HUES64 (cell line): ENCODE measurements at regions not wholly inside any gene's neighbourhood (a gene's known extent, or its start where the extent isn't known, plus 50 kb on each side); places are given as distances from the start of the nearest gene placed in this dataset.

Experiments
- H3K27ac ChIP-seq: 2 replicates; pipeline ENCODE4 v1.7.0; 2013; ENCODE audit warnings: low read depth, low read length, inconsistent platforms
- H3K27me3 ChIP-seq: 2 replicates; pipeline ENCODE4 v1.6.1; 2013; ENCODE audit warnings: mild to moderate bottlenecking, low read length; ENCODE audit not compliant: insufficient read depth
- H3K36me3 ChIP-seq: 2 replicates; pipeline ENCODE4 v1.6.1; 2013; ENCODE audit warnings: mild to moderate bottlenecking, low read length; ENCODE audit not compliant: insufficient read depth
- H3K4me1 ChIP-seq: 2 replicates; pipeline ENCODE4 v1.6.1; 2013; ENCODE audit warnings: mild to moderate bottlenecking, low read length, moderate library complexity; ENCODE audit not compliant: insufficient read depth
- H3K4me3 ChIP-seq: 2 replicates; pipeline ENCODE4 v1.5.1; 2013; ENCODE audit warnings: mild to moderate bottlenecking, low read length, moderate library complexity
- H3K9ac ChIP-seq: 2 replicates; pipeline ENCODE4 v1.6.1; 2013; ENCODE audit warnings: mild to moderate bottlenecking, low read depth, low read length
- H3K9me3 ChIP-seq: 2 replicates; pipeline ENCODE4 v1.6.1; 2013; ENCODE audit warnings: low read depth, low read length; ENCODE audit not compliant: insufficient read depth
- WGBS: fragments of 150-250, 120-280 bp; methylation state at CpG from one replicate; pipeline ENCODE4 v1.1.7; 2013; ENCODE audit warnings: missing lambda C conversion rate; 5-methylcytosine and 5-hydroxymethylcytosine counted together

GRCh38 chr9:118836891-118837290 is 532.3 kb downstream of the BRINP1 start:
- Histone ChIP-seq H3K4me1 (no peaks in the 10 kb centered on the region), H3K27me3 (no peaks in the 10 kb centered on the region), H3K4me3 (no peak overlapping the region), H3K9me3 (no peaks in the 10 kb centered on the region), H3K27ac (no peak overlapping the region), H3K36me3 (no peaks in the 10 kb centered on the region), H3K9ac (no peak overlapping the region)
- 74% methylated on average over 2 of the region's 2 CpGs for WGBS

GRCh38 chr9:118871531-118871930 is 497.7 kb downstream of the BRINP1 start:
- Histone ChIP-seq H3K27me3 (no peaks in the 10 kb centered on the region), H3K4me1 (no peaks in the 10 kb centered on the region), H3K36me3 (no peaks in the 10 kb centered on the region), H3K27ac (no peak overlapping the region), H3K9me3 (no peaks in the 10 kb centered on the region), H3K4me3 (no peak overlapping the region), H3K9ac (no peak overlapping the region)
- 98% methylated on average over 6 of the region's 6 CpGs for WGBS

GRCh38 chr9:118882684-118883083 is 486.6 kb downstream of the BRINP1 start:
- Histone ChIP-seq H3K9ac (no peak overlapping the region), H3K4me1 (peaks cover 4% of the 10 kb centered on the region; the same call in 1 of the 2 replicates), H3K4me3 (no peak overlapping the region), H3K27me3 (no peaks in the 10 kb centered on the region), H3K27ac (no peak overlapping the region), H3K9me3 (no peaks in the 10 kb centered on the region), H3K36me3 (no peaks in the 10 kb centered on the region)
- WGBS, result 79% methylated on average over 3 of the region's 4 CpGs

- H3K27ac ChIP-seq, result no peak overlapping the region
- H3K4me3 ChIP-seq, result no peak overlapping the region
- no peak overlapping the region for H3K9ac ChIP-seq
- H3K36me3 ChIP-seq, result no peaks in the 10 kb centered on the region
- H3K4me1 ChIP-seq, result peaks cover 4% of the 10 kb centered on the region; the same call in 1 of the 2 replicates
- WGBS, result 89% methylated on average over 2 of the region's 2 CpGs
- H3K9me3 ChIP-seq, result no peaks in the 10 kb centered on the region
- H3K27me3 ChIP-seq, result no peaks in the 10 kb centered on the region
Observed at GRCh38 chr9:118883411-118883810, 485.8 kb downstream of the BRINP1 start.

- H3K4me3 ChIP-seq, result no peak overlapping the region
- H3K27ac ChIP-seq, result no peak overlapping the region
- no peaks in the 10 kb centered on the region for H3K4me1 ChIP-seq
- no peaks in the 10 kb centered on the region for H3K27me3 ChIP-seq
- WGBS, result 70% methylated on average over 6 of the region's 6 CpGs
- no peaks in the 10 kb centered on the region for H3K9me3 ChIP-seq
- H3K36me3 ChIP-seq, result no peaks in the 10 kb centered on the region
- no peak overlapping the region for H3K9ac ChIP-seq
Observed at GRCh38 chr9:118891213-118891612, 478.0 kb downstream of the BRINP1 start.

GRCh38 chr9:118896324-118897000 is 472.8 kb downstream of the BRINP1 start:
- Histone ChIP-seq H3K9me3 (no peaks in the 10 kb centered on the region), H3K36me3 (no peaks in the 10 kb centered on the region), H3K9ac (no peak overlapping the region), H3K27ac (no peak overlapping the region), H3K4me1 (no peaks in the 10 kb centered on the region), H3K4me3 (no peak overlapping the region), H3K27me3 (no peaks in the 10 kb centered on the region)
- WGBS, result 93% methylated on average over 4 of the region's 4 CpGs

- H3K4me3 ChIP-seq, result no peak overlapping the region
Observed at GRCh38 chr9:118918180-118918579, 451.1 kb downstream of the BRINP1 start.

GRCh38 chr9:118928722-118929121 is 440.5 kb downstream of the BRINP1 start:
- Histone ChIP-seq H3K27me3 (peaks cover 3% of the 10 kb centered on the region; the same call in 1 of the 2 replicates), H3K4me1 (peaks cover 18% of the 10 kb centered on the region; the same call in 1 of the 2 replicates), H3K9ac (no peak overlapping the region), H3K9me3 (no peaks in the 10 kb centered on the region), H3K36me3 (no peaks in the 10 kb centered on the region), H3K4me3 (no peak overlapping the region), H3K27ac (no peak overlapping the region)
- 29% methylated on average over 2 of the region's 2 CpGs for WGBS

More at GRCh38 chr9:118918180-118918579, 451.1 kb downstream of the BRINP1 start:
- Histone ChIP-seq H3K27me3 (no peaks in the 10 kb centered on the region), H3K9ac (no peak overlapping the region), H3K36me3 (no peaks in the 10 kb centered on the region), H3K9me3 (no peaks in the 10 kb centered on the region), H3K4me1 (no peaks in the 10 kb centered on the region), H3K27ac (no peak overlapping the region)

- H3K4me3 ChIP-seq, result no peak overlapping the region
- no peaks in the 10 kb centered on the region for H3K36me3 ChIP-seq
- 67% methylated on average over 1 of the region's 2 CpGs for whole genome bisulfite sequencing
- H3K27ac ChIP-seq, result no peak overlapping the region
- no peak overlapping the region for H3K9ac ChIP-seq
- no peaks in the 10 kb centered on the region for H3K9me3 ChIP-seq
- peaks cover 3% of the 10 kb centered on the region; the same call in 1 of the 2 replicates for H3K27me3 ChIP-seq
- peaks cover 18% of the 10 kb centered on the region; the same call in 1 of the 2 replicates for H3K4me1 ChIP-seq
Observed at GRCh38 chr9:118929287-118929686, 439.9 kb downstream of the BRINP1 start.

GRCh38 chr9:118931941-118932340 is 437.3 kb downstream of the BRINP1 start:
- Histone ChIP-seq H3K36me3 (no peaks in the 10 kb centered on the region), H3K4me3 (no peak overlapping the region), H3K4me1 (peaks cover 18% of the 10 kb centered on the region; the same call in 1 of the 2 replicates), H3K27ac (no peak overlapping the region), H3K27me3 (peaks cover 3% of the 10 kb centered on the region; the same call in 1 of the 2 replicates), H3K9me3 (no peaks in the 10 kb centered on the region), H3K9ac (no peak overlapping the region)
- WGBS, result 80% methylated on average over 1 of the region's 1 CpG

GRCh38 chr9:118938581-118938980 is 430.7 kb downstream of the BRINP1 start:
- Histone ChIP-seq H3K27me3 (no peaks in the 10 kb centered on the region), H3K9me3 (no peaks in the 10 kb centered on the region), H3K36me3 (no peaks in the 10 kb centered on the region), H3K9ac (no peak overlapping the region), H3K4me1 (peaks cover 8% of the 10 kb centered on the region; the same call in 1 of the 2 replicates), H3K4me3 (no peak overlapping the region), H3K27ac (no peak overlapping the region)

GRCh38 chr9:118940473-118940872 is 428.8 kb downstream of the BRINP1 start:
- Histone ChIP-seq H3K4me3 (no peak overlapping the region), H3K9me3 (no peaks in the 10 kb centered on the region), H3K27ac (no peak overlapping the region), H3K27me3 (no peaks in the 10 kb centered on the region), H3K4me1 (peaks cover 8% of the 10 kb centered on the region; the same call in 1 of the 2 replicates), H3K36me3 (no peaks in the 10 kb centered on the region), H3K9ac (no peak overlapping the region)
- 30% methylated on average over 1 of the region's 1 CpG for WGBS
